GM12875 (cell line): ENCODE measurements at regions not wholly inside any gene's neighbourhood (a gene's known extent, or its start where the extent isn't known, plus 50 kb on each side); places are given as distances from the start of the nearest gene placed in this dataset.

Source experiments
- H3K4me3 ChIP-seq: one replicate; pipeline ENCODE4 v1.5.1; 2011; ENCODE audit warnings: low read depth, low read length, control low read depth
- CTCF ChIP-seq: IDR thresholded peaks from 2 replicates; pipeline ENCODE4 v1.5.1; 2011; ENCODE audit warnings: low read depth, mild to moderate bottlenecking, control low read depth, inconsistent platforms, low read length, moderate library complexity, borderline replicate concordance; ENCODE audit not compliant: insufficient read depth

GRCh38 chr1:222370081-222370912 lies 177.6 kb downstream of the HHIPL2 start:
- TF ChIP-seq CTCF = no peak
- no peak overlapping the region for H3K4me3 ChIP-seq

- H3K4me3 ChIP-seq = no peak overlapping the region
- TF ChIP-seq CTCF = no peak
Observed at GRCh38 chr1:222369148-222369547, 178.8 kb downstream of the HHIPL2 start.

- TF ChIP-seq CTCF = no peak
- H3K4me3 ChIP-seq = no peak overlapping the region
Observed at GRCh38 chr1:222358100-222358499, 189.8 kb downstream of the HHIPL2 start.

GRCh38 chr1:222357252-222357651 lies 190.7 kb downstream of the HHIPL2 start:
- no peak for TF ChIP-seq CTCF
- no peak overlapping the region for H3K4me3 ChIP-seq

GRCh38 chr1:222347627-222348026 lies 200.3 kb downstream of the HHIPL2 start:
- H3K4me3 ChIP-seq = no peak overlapping the region
- no peak for TF ChIP-seq CTCF

- no peak for TF ChIP-seq CTCF
- no peak overlapping the region for H3K4me3 ChIP-seq
Observed at GRCh38 chr1:222346955-222347354, 200.9 kb downstream of the HHIPL2 start.

GRCh38 chr1:222339376-222339947 lies 208.4 kb downstream of the HHIPL2 start:
- no peak for TF ChIP-seq CTCF
- H3K4me3 ChIP-seq = no peak overlapping the region
